Stimulated activated CD4-positive, alpha-beta T cell treated with anti-CD3 and anti-CD28 coated beads, Interleukin-2, amount 100 ng/mL, for 48 hours (primary cell): ENCODE measurements at regions not wholly inside any gene's neighbourhood (a gene's known extent, or its start where the extent isn't known, plus 50 kb on each side); places are given as distances from the start of the nearest gene placed in this dataset.
"Not testable (repeated sequence)": the region's sequence is repeated elsewhere in the genome, so short reads cannot be mapped to it uniquely, and the experiment has no call there.

Experiments used
- DNase-seq, 2 donors: peaks; one replicate each; pipeline ENCODE4 v3.0.0-alpha.2; 2020

DNA sequence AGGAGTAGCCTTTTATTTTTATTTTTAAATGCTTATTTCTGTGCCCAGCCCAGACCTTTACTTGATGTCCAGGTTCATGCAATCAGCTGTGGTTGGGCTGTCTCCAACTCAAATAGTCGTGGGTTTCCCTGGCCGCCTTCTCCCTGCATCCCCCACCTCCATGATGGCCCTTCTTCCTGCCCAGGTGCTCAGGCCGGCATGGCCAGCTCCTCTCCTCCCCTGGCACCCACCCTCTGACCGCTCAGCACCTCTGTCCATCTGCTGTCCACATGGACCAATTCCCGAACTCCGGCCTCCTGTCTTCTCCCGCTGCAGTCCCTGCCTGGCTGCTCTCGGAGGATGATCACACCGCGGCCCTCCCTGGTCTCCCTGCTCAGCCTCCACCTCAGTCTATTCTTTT is 81.2 kb upstream of the SULF2 start:
- no peak for DNase-seq

DNA sequence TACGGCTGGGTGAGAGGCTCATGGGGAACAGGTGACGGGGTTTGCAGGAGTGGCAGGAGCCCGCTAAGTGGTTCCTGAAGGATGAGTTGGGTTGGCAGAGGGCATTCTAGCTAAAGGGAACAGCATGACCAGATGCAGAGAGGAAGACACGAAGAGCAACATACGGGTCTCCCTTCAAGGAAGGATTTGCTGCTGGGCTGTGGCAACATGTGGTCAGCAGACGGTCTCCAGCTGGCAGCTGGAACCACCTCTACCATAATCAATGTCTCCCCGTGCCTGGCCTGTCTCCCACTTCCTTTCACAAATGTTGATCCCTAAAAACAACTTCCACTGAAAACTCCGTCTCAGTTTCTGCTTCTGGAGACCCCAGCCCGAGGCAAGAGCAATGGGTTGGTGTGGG is 80.6 kb upstream of the SULF2 start:
- DNase-seq, result no peak

DNA sequence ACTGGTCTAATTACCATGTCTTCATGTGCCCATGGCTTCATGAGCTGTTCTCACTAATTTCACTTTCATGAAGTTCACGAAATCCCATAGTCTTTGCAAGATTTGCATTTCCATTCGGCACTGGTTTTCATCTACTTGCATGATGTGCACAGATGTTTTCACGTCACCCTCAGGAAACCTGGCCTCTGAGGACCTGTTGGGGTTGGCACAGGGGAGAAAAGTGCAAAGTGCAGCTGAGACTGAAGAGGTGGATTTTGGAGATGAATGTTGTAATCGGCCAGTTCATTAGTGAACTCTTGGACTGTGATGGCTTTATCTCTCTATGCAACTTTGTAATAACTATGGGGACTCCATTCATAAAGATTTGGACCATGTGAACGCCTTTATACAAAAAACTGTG is 80.2 kb upstream of the SULF2 start:
- DNase-seq, result no peak

DNA sequence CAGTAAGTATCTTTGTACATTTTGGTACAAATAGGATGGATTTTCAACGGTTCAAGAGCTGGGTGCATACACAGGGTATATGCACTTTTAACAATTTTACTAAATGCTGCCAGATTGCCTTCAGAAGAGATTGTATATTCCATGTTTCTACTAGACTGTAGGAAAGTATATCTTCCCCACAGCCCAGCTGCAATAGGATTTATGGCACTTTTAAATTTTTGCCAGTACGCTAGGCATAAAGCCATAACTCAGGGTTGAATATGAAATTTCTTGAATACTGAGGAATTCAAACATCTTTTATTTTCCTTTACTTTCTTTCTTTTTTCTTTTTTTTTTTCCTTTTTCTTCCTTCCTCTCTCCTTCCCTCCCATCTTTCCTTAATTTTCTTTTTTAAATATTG is 78.7 kb upstream of the SULF2 start:
- no peak for DNase-seq

DNA sequence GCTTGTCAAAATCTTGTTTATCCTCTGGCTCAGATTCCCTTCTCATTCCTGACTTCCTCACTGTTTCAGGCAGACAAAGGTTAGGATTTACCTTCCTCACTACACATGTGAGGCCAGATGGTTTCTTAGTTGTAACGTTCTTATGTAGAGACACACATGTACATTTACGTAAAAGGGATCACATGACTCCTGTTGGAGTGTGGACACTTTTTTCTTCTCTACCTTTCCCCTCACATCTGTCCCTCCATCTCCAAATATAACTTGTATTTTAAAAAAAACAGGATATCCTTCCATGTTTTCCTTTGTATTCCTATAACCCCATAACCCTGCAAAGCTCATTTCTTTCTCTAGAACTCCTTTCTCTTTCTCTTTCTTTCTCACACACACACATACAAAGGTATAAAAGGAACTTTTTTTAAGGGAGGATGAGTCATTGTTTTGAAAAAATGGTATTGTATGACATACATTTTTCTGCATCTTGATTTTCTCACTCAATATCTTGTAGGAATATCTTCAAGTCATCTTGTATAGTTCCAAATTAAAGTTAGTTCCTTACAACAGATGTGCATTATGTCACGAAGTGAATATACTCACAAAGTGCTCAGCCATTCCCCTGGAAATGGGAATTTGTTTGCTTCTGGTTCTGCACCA is 78.2 kb upstream of the SULF2 start:
- no peak for DNase-seq

DNA sequence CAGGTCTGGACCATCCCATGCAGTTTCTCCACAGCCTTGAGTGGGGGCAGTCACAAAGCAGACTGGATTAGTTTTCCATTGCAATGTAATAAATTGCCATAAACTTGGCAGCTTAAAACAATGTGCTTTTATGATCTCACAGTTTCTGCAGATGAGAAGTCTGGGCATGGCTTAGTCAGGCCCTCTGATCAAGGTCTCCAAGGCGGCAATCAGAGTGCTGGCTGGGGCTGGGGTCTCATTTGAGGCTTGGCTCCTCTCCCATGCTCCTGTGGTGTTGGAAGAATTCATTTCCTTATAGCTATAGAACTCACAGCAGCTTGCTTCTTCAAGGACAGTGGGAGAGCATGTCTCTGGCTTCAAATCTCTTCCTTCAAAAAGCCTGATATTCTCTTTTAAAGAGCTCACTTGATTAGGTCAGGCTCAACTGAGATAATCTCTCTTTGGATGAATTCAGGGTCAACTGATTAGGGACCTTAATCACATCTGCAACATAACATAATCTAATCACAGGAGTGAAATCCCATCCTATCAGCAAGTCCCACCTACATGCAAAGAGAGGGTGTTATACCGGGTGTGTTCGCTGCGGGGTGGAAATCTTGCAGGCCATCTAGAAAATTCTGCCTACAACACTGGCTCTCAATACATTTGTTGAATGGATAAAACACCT is 77.4 kb upstream of the SULF2 start:
- DNase-seq, result no peak

DNA sequence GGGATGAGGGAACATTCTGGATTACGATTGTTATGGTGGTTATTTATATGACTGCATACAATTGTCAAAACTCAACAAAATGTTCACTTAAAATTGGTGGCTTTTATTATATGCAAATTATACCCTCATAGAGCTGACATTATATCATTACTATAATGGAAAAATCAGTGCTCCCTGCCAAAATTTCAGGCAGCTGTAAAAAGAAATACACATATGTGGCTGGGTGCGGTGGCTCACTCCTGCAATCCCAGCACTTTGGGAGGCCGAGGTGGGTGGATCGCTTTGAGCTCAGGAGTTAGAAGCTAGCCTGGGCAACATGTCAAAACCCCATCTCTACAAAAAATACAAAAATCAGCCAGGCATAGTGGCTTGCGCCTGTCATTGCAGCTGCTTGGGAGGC is 75.8 kb upstream of the SULF2 start:
- no peak for DNase-seq

DNA sequence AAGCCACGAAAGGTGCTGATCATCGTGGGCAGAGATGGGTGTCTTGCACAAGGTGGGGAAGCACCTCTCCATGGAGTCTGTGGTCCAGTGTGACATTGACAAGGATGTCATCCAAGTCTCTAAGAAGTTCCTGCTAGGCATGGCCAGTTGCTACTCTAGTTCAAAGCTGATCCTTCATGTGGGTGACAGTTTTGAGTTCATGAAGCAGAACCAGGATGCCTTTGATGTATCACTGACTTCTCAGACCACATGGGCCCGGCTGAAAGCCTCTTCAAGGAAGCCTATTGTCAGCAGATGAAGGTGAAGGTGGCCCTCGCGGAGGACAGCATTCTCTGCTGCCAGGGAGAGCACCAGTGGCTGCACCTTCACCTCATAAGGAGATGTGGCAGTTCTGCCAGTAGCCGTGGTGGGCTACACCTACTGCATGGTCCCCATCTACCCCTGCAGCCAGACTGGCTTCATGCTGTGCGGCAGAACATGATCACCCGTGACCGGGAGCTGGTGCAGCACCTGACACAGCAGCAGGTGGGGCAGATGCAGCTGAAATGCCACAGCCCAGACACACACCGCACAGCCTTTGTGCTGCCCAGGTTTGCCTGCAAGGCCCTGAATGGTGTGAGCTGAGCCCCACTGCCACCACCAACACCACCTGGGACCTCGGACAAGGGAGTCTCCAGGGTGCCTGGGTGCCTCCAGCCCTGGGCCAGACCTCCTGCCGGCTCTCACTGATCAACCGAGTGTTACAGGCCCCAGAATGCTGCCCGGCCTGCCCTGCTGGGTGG is 75.0 kb upstream of the SULF2 start:
- no peak for DNase-seq

DNA sequence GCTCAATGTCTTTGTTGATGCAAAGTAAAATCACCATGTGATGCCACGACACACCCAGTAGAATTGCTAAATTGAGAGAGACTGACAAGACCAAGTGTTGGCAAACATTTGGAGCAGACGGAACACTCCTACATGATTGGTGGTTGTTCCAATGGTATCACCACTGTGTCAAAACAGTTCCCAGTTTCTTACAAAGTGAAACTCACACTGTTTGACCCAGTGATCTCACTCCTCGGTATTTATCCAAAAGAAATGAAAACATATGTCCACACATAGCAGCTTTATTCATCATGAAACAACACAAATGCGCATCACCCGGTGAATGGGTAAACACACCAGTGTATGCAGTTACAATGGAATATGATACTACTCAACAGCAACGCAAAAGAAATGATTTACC is 74.0 kb upstream of the SULF2 start:
- DNase-seq, result no peak

DNA sequence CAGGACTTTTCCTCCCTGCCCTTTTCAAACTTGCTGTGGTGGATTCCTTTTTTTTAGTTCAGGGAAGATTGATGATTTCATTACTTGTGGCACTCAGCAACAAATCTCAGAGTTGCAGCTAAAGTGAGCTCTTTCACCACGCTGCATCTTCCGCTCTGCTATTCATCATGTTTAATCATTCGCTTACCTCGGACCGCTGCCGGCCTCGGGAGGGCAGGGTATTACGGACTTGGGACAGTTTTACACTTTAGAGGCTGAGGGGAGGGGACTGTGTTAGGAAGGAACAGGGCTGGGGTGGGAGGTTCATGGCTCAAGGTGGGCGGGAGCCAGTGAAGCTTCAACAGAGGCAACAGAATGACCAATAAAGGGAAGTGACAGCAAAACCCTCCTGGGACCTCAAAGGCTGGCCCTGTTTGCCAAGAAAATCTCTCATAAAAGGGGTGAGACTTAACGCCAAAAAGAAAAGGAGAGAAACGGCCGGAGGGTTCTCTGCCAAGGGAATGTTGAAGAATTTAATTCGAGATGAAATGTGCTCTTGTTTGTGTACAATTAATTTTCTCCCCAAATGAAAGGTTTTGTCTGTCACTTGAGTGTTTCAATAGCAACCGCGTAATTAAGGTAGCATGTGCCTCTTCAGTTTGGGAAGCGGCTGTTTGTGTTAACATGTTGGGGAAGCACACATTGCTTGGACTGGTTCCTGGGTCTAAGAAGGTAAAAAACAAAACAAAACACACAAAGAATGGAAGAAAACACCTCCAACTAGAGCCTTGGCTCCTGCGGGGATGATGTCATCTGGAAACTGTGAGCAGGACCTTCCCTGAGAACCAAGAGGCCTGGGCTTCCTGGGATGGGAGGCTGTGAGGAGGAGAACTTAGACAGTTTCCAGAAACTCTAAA is 72.5 kb upstream of the SULF2 start:
- DNase-seq, result no peak

DNA sequence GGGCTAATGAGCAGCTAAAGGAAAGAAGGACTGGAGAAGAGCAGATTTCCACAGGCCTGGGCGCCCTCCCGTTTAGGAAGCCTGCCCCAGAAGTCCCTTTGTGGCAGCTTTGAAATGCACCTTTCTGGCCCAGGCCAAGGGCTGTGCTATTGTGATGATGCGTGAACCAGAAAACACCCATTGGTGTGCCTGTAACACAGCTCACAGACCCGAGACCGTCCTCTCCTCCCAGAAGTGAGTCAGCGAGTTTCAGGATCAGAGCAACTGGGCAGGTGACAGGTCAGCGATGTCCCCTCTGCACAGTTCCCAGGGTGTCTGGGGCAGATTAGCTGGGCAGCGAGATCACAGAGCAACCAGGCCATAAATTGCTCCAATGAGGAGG is 71.9 kb upstream of the SULF2 start:
- no peak for DNase-seq

DNA sequence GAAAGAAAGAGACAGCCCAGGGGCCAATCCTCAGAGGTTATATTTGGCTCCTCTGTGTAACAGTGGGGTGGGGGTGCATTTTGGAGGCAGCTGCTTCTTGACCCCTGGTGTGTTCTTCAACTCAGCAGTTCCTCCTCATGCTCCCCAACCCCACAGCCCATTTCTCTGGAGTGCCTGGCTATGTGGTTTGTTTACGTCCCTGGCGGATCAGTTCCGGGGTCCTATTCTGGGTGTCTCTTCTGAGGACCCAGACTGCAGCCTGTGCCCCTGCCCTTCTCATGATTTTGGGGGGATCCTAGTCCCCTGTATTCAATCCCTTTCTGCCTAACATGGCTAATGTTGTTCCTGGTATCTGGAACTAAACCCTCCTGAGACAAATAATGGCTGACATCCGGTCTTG is 70.5 kb upstream of the SULF2 start:
- DNase-seq, result no peak

DNA sequence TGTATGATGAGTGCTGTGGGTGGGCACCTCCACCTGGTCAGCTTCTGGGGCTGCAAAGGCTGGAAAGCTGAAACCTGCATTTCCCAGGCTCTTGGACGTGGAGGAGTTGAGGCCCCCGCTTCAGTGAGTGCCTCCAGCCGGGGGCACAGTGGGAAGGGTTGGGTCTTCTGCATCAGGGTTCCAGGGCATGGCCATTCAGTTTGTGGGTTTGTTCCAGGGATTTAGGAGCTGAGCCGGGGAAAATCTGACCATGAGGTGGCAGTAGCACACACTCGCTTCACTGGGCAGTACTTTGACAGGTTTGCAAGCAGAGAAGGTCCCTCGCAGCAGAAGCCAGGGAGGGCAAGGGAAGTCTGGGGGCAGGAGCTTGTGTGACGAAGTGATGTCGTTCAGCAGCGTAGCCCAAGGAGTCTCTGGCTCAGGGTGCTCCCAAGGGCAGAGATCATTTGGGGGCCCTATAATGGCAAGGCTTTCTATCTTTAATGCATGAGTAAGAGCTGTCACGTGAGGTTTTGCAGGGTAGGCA is 69.5 kb upstream of the SULF2 start:
- no peak for DNase-seq

DNA sequence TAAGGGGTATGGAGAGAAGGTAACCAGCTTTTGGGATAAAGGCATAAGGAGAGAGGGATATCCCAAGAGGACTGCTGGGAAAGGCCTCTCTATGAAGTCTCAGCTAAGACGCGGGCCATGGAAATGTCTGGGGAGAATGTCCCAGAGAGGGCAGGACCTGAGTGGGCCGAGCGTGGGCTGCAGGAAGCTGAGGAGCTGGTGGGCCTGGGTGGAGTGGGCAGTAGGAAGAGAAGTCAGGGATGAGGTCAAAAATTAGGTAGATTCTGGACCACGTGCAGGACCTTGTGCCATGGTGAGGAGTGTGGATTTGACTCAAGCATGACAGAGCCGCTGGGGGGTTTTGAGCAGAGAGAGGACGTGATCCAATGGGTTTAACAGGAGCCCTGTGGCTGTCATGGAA is 66.5 kb upstream of the SULF2 start:
- no peak for DNase-seq

DNA sequence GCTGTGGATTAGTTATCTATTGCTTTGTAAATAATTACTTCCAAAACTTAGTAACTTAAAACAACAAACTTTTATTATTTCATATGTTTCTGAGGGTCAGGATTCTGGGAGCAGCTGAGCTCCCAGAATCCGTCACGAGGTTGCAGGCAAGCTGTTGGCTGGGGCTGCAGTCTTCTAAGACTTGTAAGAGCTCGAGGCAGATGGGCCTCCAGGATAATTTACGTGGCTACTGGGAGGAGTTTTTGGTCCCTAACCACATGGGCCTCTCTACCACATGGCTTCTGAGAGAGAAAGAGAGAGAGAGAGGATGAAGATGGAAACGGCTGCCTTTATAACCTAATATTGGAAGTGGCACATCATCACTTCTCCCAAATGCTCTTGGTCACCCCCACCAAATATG is 64.9 kb upstream of the SULF2 start:
- no peak for DNase-seq

DNA sequence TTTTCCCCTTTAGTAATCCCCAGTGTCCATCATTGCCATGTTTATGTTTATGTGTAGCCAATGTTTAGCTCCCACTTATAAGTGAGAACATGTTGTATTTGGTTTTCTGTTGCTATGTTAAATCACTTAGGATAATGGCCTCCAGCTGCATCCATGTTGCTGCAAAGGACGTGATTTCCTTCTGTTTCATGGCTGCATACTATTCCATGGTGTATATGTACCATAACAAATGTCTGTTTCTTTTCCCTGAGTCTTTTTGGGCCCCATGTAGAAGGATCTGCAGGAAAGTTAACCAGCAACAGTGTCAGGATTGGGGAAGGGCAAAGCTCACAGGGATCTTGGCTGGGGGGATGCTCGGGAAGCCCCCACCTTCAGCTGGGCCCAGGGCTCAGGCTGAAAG is 64.3 kb upstream of the SULF2 start:
- DNase-seq, result no peak

DNA sequence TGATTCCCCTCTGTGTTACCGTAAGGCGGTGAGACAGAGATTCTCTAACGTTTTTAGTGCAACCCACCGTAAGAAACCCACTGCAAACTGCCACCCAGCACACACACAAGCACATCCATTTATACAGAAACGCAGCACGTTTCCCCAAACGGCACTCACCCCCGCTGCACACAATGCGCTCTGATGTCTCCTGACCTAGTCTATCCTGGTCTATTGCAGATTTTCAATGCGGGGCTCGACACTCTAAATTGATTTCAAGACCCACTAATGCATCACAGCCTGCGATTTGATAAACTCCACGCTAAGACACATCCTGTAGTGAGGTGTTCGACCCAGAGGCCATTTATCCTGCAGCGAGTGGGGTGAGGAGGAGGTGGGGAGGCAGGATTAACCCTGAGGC is 63.7 kb upstream of the SULF2 start:
- DNase-seq, result no peak

DNA sequence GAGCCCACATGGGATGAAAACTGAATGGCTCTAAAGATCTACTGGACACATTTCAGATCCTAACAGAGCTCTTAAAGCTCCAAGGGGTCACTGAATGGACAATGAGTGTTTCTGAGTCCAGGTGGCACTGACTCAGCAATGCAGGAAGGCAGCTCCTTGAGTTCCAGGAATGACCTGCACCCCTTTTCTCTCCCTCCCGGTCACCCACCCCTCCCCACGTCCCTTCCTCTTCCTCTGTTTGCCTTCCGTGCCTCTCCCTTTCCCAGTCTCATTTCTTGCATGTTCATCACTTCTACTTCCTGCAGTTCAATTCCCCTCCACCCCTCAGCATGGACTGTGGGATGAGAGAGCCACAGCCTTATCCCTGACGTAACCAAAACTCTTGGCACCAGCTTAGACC is 63.3 kb upstream of the SULF2 start:
- not testable (repeated sequence) for DNase-seq

DNA sequence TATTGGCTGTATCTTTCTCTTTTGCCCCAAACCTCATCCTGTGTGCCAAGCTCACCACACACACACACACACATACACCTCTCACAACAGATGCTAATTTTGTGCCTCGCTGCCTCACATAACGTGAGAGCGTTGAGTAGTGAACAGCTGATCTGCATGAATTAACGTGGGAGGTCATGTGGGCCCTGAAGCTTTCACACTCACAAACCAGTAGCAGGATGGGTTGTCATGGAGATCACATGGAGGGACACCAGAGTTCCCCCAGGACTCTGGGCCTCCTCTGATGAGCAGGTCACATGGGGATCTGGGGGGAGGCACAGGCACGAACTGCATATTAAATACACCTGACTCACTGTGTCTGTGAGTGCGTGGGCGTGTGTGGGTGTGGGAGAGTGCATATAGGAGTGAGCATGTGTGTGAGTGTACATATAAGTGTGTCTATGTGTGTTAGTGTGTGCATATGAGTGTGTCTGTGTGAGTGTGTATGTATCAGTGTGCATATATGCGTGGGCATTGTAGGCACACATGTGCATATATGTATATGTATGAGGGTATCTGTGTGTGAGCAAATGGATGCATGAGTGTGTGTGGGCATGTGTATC is 62.7 kb upstream of the SULF2 start:
- DNase-seq, result no peak

DNA sequence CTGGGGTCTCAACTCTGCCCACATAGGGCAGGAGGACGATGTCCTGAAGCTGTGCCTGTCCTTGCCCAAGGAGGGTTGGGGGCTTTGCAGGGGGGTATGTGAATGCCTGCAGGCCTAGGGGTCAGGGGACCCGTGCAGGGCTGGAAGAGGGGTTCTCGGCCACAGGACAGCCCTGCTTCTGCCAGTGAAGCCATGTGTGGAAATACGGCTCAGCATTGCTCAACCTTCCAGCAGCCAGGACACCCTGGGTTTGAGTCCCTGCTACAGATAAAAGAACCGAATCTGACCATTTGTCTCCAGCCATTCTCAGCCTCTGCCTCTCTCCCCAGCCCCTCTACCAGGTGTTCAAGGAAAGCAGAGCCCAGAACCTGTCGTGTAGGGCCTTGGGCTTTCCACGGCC is 61.9 kb upstream of the SULF2 start:
- DNase-seq, result not testable (repeated sequence)

DNA sequence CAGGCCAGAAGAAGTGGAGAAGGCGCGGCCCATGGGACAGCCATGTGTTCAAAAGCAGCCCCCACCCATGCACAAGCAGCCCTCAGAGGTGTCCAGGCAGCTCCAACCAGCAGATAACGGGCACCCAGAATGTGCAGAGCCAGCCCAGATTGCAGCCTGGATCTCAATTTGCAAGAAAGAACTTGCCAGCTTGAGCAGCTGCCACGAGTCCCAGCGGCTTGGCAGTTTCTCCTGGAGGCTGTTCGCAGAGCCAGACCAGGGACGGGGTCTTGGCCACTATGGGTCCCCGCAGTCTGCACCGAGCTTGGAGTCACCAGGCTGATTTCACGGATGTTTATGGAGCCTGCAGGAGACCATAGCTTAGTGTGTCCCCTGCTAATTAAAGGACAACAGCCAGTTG is 61.4 kb upstream of the SULF2 start:
- not testable (repeated sequence) for DNase-seq

DNA sequence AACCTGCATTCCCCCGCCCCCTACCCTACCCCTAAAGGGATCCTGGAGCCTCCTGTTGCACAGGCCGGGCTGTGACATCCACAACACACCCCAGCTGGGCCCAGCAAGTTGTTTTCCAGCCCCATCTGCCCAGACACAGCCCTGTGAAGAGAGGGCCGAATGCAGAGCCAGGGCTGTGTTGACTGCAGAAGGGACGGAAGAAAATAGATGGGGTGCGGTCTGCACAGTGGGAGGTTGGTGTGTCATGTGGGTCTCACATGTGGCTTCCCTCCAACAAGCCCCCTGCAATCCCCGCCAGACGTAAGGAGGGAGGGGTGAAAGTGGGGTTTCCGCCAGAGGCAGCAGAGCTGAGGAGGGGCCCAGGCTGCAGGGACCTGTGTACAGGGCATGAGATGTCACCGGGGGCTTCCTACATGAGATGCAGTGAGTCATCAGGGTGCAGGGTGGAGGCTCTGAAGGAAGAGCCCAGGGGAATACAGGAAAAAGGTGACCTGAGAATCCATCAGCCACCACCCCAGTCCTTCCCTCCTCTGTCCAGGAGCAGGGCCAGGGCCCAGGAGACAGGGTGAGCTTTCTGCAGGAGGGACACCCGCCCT is 60.2 kb upstream of the SULF2 start:
- not testable (repeated sequence) for DNase-seq
